ENCODE measurements at regions not wholly inside any gene's neighbourhood (a gene's known extent, or its start where the extent isn't known, plus 50 kb on each side); places are given as distances from the start of the nearest gene placed in this dataset.

- H3K36me3 Mint-ChIP-seq, result peaks cover 4% of the 10 kb centered on the region
- peaks cover 0 to under 1% (median 0%) of the 10 kb centered on the region in 3 donors for H3K4me1 Mint-ChIP-seq
- H3K27ac Mint-ChIP-seq, result no peak overlapping the region
- H3K27me3 Mint-ChIP-seq, result peaks cover 15% of the 10 kb centered on the region
- no peaks in the 10 kb centered on the region for H3K9me3 Mint-ChIP-seq
- no peak overlapping the region for H3K4me3 Mint-ChIP-seq
These were observed 75.1 kb upstream of the NRIP1 start for GRCh38 chr21:15139898-15140297.

DNA sequence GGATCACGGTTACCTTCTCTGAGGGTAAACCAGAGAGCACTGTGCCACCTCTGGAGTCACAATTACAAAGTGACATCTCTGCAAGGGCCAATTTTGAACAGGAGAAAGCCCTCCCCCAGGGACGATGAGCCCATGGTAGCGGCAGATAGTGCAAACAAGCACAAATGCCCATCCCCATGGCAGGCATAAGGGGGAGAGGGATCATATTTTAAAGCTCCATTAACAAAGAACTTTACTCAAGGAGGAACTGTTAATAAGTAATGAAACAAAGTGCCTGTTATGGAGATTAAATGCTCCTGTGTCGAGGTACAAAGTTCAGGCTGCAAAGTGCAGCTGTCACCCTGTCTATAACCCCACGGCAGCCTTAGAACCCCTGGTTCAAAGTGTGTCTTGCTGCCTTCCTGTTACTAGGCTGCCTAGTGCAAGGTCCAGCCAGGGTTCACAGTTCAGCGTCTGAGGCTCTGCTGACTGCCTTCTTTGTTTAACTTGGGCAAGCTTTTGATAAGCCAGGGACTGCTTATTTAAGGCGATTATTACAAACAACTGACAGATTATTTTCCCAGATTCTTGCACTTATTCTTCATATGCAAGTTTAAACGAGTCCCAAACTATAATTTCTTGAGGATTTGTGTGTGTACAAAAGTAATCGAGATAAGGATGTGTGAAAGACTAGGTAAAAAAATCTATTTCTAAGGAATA, 75.7 kb upstream of the NRIP1 start:
- Mint-ChIP-seq H3K4me1 (no peaks in the 10 kb centered on the region), H3K27ac (no peak overlapping the region)

DNA sequence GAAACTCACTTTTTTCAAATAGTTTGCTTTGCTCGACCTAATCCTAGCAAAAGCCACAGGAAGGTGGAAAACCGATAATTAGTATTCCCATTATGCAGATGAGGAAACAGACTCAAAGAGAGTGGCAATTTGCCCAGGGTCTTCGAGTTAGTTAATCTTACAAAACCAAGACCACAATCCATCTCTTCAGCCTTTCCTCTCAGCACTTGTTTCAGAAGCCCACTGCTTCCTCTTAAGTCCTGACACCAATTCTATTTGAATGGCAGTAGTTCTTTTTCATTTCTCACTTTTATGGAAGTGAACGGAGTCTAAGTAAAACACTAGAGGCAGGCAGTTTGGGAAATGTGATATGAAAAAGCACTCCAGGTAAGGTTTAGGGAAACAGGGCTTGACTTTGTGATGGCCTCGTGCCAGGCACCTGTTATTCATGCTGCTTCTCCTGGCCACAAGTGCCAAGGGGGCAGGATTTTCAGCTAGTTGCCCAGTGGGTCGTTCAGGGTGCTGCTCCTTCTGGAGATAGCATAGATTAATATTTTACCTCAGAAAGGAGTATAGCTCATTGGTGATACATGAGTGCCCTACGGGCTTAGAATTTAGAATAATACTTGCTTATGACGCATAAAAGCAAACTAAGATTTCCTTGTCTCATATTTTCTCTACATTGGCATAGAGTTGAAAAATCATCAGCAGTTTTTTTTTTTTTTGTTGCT, 76.6 kb upstream of the NRIP1 start:
- Mint-ChIP-seq H3K36me3 (peaks cover 4% of the 10 kb centered on the region), H3K27ac (no peak overlapping the region), H3K4me1 (no peaks in the 10 kb centered on the region), H3K27me3 (peaks cover 15% of the 10 kb centered on the region), H3K9me3 (no peaks in the 10 kb centered on the region), H3K4me3 (no peak overlapping the region)

More for the DNA sequence above, 75.7 kb upstream of the NRIP1 start:
- Mint-ChIP-seq H3K36me3 (peaks cover 4% of the 10 kb centered on the region), H3K4me3 (no peak overlapping the region), H3K27me3 (peaks cover 15% of the 10 kb centered on the region), H3K9me3 (no peaks in the 10 kb centered on the region)

- H3K4me1 Mint-ChIP-seq, result no peaks in the 10 kb centered on the region
- H3K4me3 Mint-ChIP-seq, result no peak overlapping the region
- H3K27me3 Mint-ChIP-seq, result peaks cover 9% of the 10 kb centered on the region
- H3K9me3 Mint-ChIP-seq, result no peaks in the 10 kb centered on the region
- H3K27ac Mint-ChIP-seq, result no peak overlapping the region
- H3K36me3 Mint-ChIP-seq, result peaks cover 4% of the 10 kb centered on the region
These were observed 79.2 kb upstream of the NRIP1 start for GRCh38 chr21:15144026-15144425.

- Mint-ChIP-seq H3K4me3 (no peak overlapping the region), H3K27ac (no peak overlapping the region), H3K27me3 (peaks cover 4% of the 10 kb centered on the region), H3K4me1 (no peaks in the 10 kb centered on the region), H3K9me3 (no peaks in the 10 kb centered on the region), H3K36me3 (no peaks in the 10 kb centered on the region)
These were observed 83.6 kb upstream of the NRIP1 start for GRCh38 chr21:15148437-15148836.

DNA sequence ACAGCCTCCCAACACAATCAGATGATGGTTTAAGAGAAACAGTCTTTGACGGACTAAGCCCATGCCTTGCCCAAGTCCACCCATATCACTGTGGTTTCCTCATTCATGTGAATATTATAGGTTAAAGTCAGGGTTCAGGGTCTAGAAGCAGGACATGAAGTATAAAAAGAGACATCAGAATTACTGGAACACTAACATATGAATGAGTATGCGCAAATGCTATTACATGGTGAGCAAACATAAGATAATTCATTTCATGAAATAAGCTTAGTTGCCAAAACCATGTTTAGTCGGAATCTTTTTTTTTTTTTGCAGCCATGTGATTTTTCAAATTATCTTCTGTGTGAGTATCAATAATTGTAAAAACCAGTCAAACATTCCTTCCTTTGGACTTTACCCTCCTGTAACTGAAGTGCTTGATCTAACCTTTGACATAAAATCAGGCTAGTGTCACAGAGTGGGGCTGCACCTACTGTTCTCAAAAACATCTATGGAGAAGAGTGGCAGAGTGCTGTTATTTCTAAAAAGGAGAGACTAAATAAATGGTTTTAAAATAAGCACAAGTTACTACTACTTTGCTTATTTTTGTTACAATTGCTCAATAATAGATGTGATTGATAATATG, 84.9 kb upstream of the NRIP1 start:
- no peaks in the 10 kb centered on the region for H3K36me3 Mint-ChIP-seq
- H3K27ac Mint-ChIP-seq, result no peak overlapping the region
- H3K4me3 Mint-ChIP-seq, result no peak overlapping the region
- H3K4me1 Mint-ChIP-seq, result no peaks in the 10 kb centered on the region
- no peaks in the 10 kb centered on the region for H3K9me3 Mint-ChIP-seq
- peaks cover 4% of the 10 kb centered on the region for H3K27me3 Mint-ChIP-seq

DNA sequence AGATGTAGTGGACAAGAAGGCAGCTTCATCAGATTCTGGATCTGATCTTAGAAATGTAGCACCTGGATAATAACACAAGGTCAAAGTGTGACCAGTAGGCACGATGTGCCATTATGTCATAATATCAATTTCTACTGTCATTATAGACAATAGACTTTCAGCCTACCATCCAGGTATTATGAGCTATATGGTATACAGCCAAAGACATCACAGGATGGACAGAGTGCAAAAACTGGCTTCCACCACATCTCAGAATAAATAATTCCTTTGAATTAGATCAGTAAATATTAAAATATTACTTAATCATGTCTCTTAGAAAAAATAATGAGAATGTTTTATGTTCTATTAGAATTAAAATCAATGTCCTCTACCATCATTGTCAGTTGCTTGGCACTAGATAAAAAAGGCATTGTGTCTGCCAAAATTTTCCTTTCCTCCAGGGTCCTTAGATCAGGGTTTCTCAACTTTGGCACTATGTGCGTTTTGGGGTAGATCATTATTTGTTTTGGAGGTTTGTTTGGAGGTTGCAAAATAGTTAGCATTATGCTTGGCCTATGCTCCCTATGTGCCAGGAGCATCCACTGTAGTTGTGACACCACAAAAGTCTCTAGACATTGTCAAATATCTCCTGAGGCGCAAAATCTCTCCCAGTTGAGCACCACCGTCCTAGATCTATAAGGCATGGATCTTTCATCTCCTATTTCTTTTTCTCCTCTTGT, 86.7 kb upstream of the NRIP1 start:
- H3K27ac Mint-ChIP-seq, result no peak overlapping the region
- no peaks in the 10 kb centered on the region for H3K36me3 Mint-ChIP-seq
- no peaks in the 10 kb centered on the region for H3K4me1 Mint-ChIP-seq
- no peak overlapping the region for H3K4me3 Mint-ChIP-seq
- peaks cover 4% of the 10 kb centered on the region for H3K27me3 Mint-ChIP-seq
- H3K9me3 Mint-ChIP-seq, result no peaks in the 10 kb centered on the region

GRCh38 chr21:15152591-15152990, 87.8 kb upstream of the NRIP1 start:
- Mint-ChIP-seq H3K36me3 (no peaks in the 10 kb centered on the region), H3K4me3 (no peak overlapping the region), H3K27ac (no peak overlapping the region), H3K9me3 (peaks cover 2 to 7% (median 3%) of the 10 kb centered on the region in 3 donors), H3K4me1 (no peaks in the 10 kb centered on the region), H3K27me3 (peaks cover 4% of the 10 kb centered on the region)

GRCh38 chr21:15159382-15160020, 94.7 kb upstream of the NRIP1 start:
- peak overlapping the region in 1 of 3 donors; percentile 60 for H3K27ac Mint-ChIP-seq
- H3K4me1 Mint-ChIP-seq, result peaks cover 9 to 19% (median 14%) of the 10 kb centered on the region in 3 donors
- H3K27me3 Mint-ChIP-seq, result no peaks in the 10 kb centered on the region
- H3K4me3 Mint-ChIP-seq, result peak overlapping the region in 2 of 4 donors; percentile 14 to 23
- H3K36me3 Mint-ChIP-seq, result no peaks in the 10 kb centered on the region
- peaks cover 3 to 21% (median 8%) of the 10 kb centered on the region in 3 donors for H3K9me3 Mint-ChIP-seq

DNA sequence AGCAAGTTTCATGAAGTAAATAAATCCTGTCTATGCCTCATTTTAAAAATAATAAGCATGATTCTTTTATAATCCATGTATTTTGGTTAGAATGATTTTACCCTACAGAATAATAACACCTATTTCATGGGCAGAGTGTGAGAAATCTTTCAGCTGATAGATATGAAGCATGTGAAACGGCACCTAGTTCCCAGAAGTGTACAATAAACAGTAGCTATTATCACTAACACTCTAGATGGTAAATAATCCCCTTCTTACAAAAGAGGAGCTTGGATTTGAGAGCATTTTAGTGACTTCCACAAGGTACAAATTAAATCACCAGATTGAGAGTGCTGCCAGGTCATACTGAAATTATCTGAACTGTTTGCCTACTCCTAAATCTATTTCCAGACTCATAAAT, 95.3 kb upstream of the NRIP1 start:
- no peaks in the 10 kb centered on the region for H3K27me3 Mint-ChIP-seq
- no peaks in the 10 kb centered on the region for H3K36me3 Mint-ChIP-seq
- H3K4me3 Mint-ChIP-seq, result no peak overlapping the region
- no peak overlapping the region for H3K27ac Mint-ChIP-seq
- peaks cover 3 to 21% (median 8%) of the 10 kb centered on the region in 3 donors for H3K9me3 Mint-ChIP-seq
- peaks cover 9 to 19% (median 14%) of the 10 kb centered on the region in 3 donors for H3K4me1 Mint-ChIP-seq

DNA sequence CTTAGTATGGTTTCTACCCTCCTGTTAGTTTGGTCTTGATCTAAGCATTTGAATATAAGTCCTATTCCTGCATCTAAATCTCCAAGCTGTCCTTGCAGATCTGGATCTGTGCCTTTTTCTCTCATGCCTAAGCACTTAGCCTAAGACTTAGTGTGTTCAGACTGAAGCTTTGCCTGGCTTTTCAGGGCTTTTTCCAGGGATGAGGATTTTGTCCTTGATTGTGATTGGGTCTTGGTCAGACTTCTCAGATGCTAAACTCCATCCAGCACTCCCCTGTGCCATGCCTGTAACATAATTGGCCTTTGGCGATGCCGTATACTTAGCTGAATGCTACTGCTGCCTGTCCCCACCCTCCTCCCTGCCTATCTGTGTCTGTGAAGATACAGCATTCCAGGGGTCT, 98.1 kb upstream of the NRIP1 start:
- H3K27ac Mint-ChIP-seq, result no peak overlapping the region
- H3K36me3 Mint-ChIP-seq, result no peaks in the 10 kb centered on the region
- H3K4me1 Mint-ChIP-seq, result peaks cover 9 to 19% (median 14%) of the 10 kb centered on the region in 3 donors
- H3K9me3 Mint-ChIP-seq, result peaks cover 0 to 12% (median 3%) of the 10 kb centered on the region in 3 donors
- H3K4me3 Mint-ChIP-seq, result no peak overlapping the region
- no peaks in the 10 kb centered on the region for H3K27me3 Mint-ChIP-seq

GRCh38 chr21:15164273-15164672, 99.5 kb upstream of the NRIP1 start:
- Mint-ChIP-seq H3K4me1 (peaks cover 7 to 18% (median 14%) of the 10 kb centered on the region in 3 donors), H3K36me3 (no peaks in the 10 kb centered on the region), H3K9me3 (peaks cover 1 to 3% (median 2%) of the 10 kb centered on the region in 3 donors), H3K27me3 (peaks cover 2% of the 10 kb centered on the region), H3K27ac (no peak overlapping the region), H3K4me3 (peak overlapping the region in 1 of 4 donors; percentile 20)

DNA sequence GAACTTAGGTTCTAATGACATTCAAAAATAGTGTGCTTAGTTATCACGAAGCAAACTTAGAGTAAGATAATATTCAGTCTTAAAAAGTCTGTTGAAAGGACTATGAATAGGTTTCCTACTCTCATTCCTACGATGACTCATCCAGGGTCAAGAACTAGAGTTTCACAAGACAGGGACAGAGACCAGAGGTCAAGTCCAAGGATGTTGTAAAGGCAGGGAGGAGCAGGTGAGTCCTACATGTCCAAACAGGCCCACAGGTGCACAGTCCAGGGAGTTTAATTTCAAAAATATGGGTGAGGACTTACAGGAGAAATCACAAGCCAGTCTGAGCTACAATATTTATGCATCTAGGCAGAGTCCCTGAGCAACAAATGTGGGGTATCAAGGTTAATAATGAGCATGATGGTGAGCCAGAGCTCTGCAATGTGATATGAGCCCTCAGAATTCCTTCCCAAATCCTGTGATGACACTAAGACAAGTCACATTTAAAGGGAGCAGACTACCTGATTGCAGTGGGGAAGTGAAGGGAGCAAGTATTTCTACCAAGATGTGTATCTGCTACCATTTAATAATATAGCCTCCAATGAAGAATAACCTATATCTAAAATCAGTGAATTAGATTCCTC, 100.0 kb upstream of the NRIP1 start:
- Mint-ChIP-seq H3K27me3 (peaks cover 2% of the 10 kb centered on the region), H3K4me1 (peaks cover 2 to 12% (median 9%) of the 10 kb centered on the region in 3 donors), H3K36me3 (no peaks in the 10 kb centered on the region), H3K9me3 (peaks cover 0 to 3% (median 1%) of the 10 kb centered on the region in 3 donors), H3K27ac (no peak overlapping the region), H3K4me3 (no peak overlapping the region)

- H3K27ac Mint-ChIP-seq, result no peak overlapping the region
- no peak overlapping the region for H3K4me3 Mint-ChIP-seq
- peaks cover 3% of the 10 kb centered on the region for H3K27me3 Mint-ChIP-seq
- no peaks in the 10 kb centered on the region for H3K4me1 Mint-ChIP-seq
- H3K36me3 Mint-ChIP-seq, result no peaks in the 10 kb centered on the region
- H3K9me3 Mint-ChIP-seq, result peaks cover 0 to 3% (median 1%) of the 10 kb centered on the region in 3 donors
These were observed 105.8 kb upstream of the NRIP1 start for GRCh38 chr21:15170614-15171013.

All from IgD-negative memory B cell (primary cell).